Breast epithelium (tissue), 3 donors: ENCODE measurements at regions not wholly inside any gene's neighbourhood (a gene's known extent, or its start where the extent isn't known, plus 50 kb on each side); places are given as distances from the start of the nearest gene placed in this dataset.

ENCODE experiments used
- CTCF ChIP-seq, 3 donors: fragments of 450-650 bp; IDR thresholded peaks; one replicate each; pipeline ENCODE4 v1.5.1; 2016 to 2017; ENCODE audit warnings: antibody characterized with exemption in 3 of 3, mild to moderate bottlenecking in 3 of 3, moderate library complexity in 3 of 3
- POLR2AphosphoS5 ChIP-seq, 3 donors: sonication (generic); formaldehyde crosslinking; IDR thresholded peaks; one replicate each; pipeline ENCODE4 v1.6.1; 2017; ENCODE audit warnings: antibody characterized with exemption in 3 of 3

DNA sequence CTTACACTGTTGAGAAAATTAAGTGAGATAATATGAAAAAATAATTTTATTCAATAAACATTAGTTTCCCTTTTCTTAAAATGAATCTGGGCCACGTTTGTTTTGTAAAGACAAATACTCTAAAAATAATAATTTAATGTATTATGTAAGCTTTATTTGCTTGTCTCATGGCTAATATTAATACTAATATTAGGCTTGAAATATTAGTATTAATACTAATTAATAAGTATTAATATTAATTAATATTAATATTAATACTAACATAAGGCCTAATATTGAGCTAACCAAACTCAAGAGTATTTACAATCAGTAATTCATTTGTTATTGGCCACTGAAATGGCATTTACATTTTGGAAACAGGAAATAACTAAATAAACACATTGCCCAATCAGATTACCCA is 280.1 kb upstream of the ESRRG start:
- no peak for TF ChIP-seq POLR2AphosphoS5 (IDR thresholded peaks at IDR 0.05)
- TF ChIP-seq CTCF (IDR thresholded peaks at IDR 0.05) = no peak
